ENCODE measurements at regions not wholly inside any gene's neighbourhood (a gene's known extent, or its start where the extent isn't known, plus 50 kb on each side); places are given as distances from the start of the nearest gene placed in this dataset.

DNA sequence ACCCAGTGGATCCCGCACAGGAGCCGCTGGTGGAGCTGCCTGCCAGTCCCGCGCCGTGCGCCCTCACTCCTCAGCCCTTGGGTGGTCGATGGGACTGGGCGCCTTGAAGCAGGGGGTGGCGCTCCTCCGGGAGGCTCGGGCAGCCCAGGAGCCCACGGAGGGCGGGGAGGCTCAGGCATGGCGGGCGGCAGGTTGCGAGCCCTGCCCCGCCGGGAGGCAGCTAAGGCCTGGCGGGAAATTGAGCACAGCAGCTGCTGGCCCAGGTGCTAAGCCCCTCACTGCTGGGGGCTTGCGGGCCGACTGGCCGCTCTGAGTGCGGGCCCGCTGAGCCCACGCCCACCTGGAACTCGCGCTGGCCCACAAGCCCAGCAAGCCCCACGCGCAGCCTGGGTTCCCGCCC, 127.1 kb upstream of the TMEM164 start:
- DNase-seq (ENCODE audit: low read depth in 1 of 2, low spot score in 1 of 2) (no peak), ATAC-seq (no peak), FAIRE-seq (no peak)
- no peak overlapping the region for H3K4me2 ChIP-seq
- POLR2A ChIA-PET: no interaction called here
- 80% methylated on average over 4 of the region's 30 CpGs for WGBS (ENCODE audit: missing lambda C conversion rate)
- no peaks in the 10 kb centered on the region for H3K9me3 ChIP-seq
- TF ChIP-seq SMC3 (IDR thresholded peaks at IDR 0.05): no peak
- no peak for TF ChIP-seq EHF (CRISPR knock-in tag; IDR thresholded peaks at IDR 0.05)
- no peak for TF ChIP-seq JUN (IDR thresholded peaks at IDR 0.05)
- no peak for TF ChIP-seq JUNB (IDR thresholded peaks at IDR 0.05)
- no peak for TF ChIP-seq TFCP2L1 (CRISPR knock-in tag; IDR thresholded peaks at IDR 0.05)
- TF ChIP-seq, protein P1, sequence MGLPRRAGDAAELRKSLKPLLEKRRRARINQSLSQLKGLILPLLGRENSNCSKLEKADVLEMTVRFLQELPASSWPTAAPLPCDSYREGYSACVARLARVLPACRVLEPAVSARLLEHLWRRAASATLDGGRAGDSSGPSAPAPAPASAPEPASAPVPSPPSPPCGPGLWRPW (IDR thresholded peaks at IDR 0.05): no peak
- TF ChIP-seq HOXB5 (CRISPR knock-in tag; IDR thresholded peaks at IDR 0.05): no peak
- TF ChIP-seq, protein P2, sequence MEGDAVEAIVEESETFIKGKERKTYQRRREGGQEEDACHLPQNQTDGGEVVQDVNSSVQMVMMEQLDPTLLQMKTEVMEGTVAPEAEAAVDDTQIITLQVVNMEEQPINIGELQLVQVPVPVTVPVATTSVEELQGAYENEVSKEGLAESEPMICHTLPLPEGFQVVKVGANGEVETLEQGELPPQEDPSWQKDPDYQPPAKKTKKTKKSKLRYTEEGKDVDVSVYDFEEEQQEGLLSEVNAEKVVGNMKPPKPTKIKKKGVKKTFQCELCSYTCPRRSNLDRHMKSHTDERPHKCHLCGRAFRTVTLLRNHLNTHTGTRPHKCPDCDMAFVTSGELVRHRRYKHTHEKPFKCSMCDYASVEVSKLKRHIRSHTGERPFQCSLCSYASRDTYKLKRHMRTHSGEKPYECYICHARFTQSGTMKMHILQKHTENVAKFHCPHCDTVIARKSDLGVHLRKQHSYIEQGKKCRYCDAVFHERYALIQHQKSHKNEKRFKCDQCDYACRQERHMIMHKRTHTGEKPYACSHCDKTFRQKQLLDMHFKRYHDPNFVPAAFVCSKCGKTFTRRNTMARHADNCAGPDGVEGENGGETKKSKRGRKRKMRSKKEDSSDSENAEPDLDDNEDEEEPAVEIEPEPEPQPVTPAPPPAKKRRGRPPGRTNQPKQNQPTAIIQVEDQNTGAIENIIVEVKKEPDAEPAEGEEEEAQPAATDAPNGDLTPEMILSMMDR (IDR thresholded peaks at IDR 0.05): no peak
- no peak for TF ChIP-seq NPAS2 (CRISPR knock-in tag; IDR thresholded peaks at IDR 0.05; ENCODE audit: borderline replicate concordance)
- TF ChIP-seq ZNF302 (CRISPR knock-in tag; IDR thresholded peaks at IDR 0.05): no peak
- TF ChIP-seq PBX3 (IDR thresholded peaks at IDR 0.05): no peak
- TF ChIP-seq, protein P3, sequence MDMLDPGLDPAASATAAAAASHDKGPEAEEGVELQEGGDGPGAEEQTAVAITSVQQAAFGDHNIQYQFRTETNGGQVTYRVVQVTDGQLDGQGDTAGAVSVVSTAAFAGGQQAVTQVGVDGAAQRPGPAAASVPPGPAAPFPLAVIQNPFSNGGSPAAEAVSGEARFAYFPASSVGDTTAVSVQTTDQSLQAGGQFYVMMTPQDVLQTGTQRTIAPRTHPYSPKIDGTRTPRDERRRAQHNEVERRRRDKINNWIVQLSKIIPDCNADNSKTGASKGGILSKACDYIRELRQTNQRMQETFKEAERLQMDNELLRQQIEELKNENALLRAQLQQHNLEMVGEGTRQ (IDR thresholded peaks at IDR 0.05): no peak
- TF ChIP-seq BHLHE40 (IDR thresholded peaks at IDR 0.05; ENCODE audit: low read depth, low read length): no peak
- no peak for TF ChIP-seq CBX2 (IDR thresholded peaks at IDR 0.05; ENCODE audit: borderline replicate concordance, low read depth)
- no peak for TF ChIP-seq ELK1 (IDR thresholded peaks at IDR 0.05; ENCODE audit: low read depth, low read length)
- no peak for TF ChIP-seq REST (IDR thresholded peaks at IDR 0.05)
- TF ChIP-seq ZC3H11A (IDR thresholded peaks at IDR 0.05): no peak
- H3K27ac ChIP-seq: no peak overlapping the region
- CTCF ChIA-PET: interaction anchor here (4.7 kb wide), 1 partner anchor 15 kb away, joined by 38 read pairs; no protein-coding TSS in a partner anchor
- H3K4me3 ChIP-seq: no peak overlapping the region
- H3K4me1 ChIP-seq: 0 out of 3 replicates have a peak, but pooled peaks cover 6% of the 10 kb centered on the region

DNA sequence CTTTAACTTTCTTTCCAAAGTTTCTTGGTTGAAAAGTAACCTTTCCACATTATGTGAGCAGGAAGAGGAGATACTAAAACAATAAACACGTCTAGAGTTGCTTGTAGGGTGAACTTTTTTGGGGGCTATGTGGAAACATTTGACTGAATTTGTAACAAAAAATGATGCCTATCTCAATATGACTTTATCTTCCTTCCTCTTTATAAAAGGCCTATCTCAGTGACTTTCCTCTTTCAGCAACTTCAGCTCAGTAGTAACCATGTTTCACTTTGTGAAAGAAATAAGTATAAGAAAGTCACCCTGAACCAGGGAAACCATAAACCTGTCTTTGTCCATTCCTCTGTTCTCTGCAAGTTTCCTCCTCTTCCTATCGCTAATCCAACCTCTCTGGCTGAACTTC, 124.7 kb upstream of the TMEM164 start:
- Histone ChIP-seq H3K9me3 (no peaks in the 10 kb centered on the region), H3K27ac (no peak overlapping the region), H3K4me1 (0 out of 3 replicates have a peak, but pooled peaks cover 6% of the 10 kb centered on the region), H3K4me3 (no peak overlapping the region), H3K4me2 (no peak overlapping the region)
- 51% methylated on average over 2 of the region's 2 CpGs for WGBS (ENCODE audit: missing lambda C conversion rate)
- TF ChIP-seq EHMT2 (IDR thresholded peaks at IDR 0.05; ENCODE audit: low read depth) (no peak), ELK1 (IDR thresholded peaks at IDR 0.05; ENCODE audit: low read depth, low read length) (no peak), PHF8 (IDR thresholded peaks at IDR 0.05; ENCODE audit: borderline replicate concordance, low read depth) (no peak), JUNB (IDR thresholded peaks at IDR 0.05) (no peak), NR3C1 (IDR thresholded peaks at IDR 0.05) (no peak)
- POLR2A ChIA-PET: no interaction called here
- no peak for FAIRE-seq
- DNase-seq (ENCODE audit: low read depth in 1 of 2, low spot score in 1 of 2): no peak
- no peak for ATAC-seq
- CTCF ChIA-PET: interaction anchor here (1.8 to 5.4 kb wide), 4 partner anchors 12 to 392 kb away, joined by 5 to 38 read pairs (median 16); no protein-coding TSS in a partner anchor
